Vagina (tissue), 2 donors: ENCODE measurements at regions not wholly inside any gene's neighbourhood (a gene's known extent, or its start where the extent isn't known, plus 50 kb on each side); places are given as distances from the start of the nearest gene placed in this dataset.

Experiments
- CTCF ChIP-seq, 3 experiments: fragments of 450-650 bp in 2 of 3; fragments of 200-600 bp in 1 of 3; sonication (generic) in 1 of 3; IDR thresholded peaks; one replicate each; pipeline ENCODE4 v1.5.1; 2017 to 2019; ENCODE audit warnings: antibody characterized with exemption in 3 of 3, mild to moderate bottlenecking in 2 of 3, moderate library complexity in 2 of 3
- POLR2A ChIP-seq, 2 donors: fragments of 450-650 bp; IDR thresholded peaks; one replicate each; pipeline ENCODE4 v1.6.1; 2017; ENCODE audit warnings: antibody characterized with exemption in 2 of 2, mild to moderate bottlenecking in 2 of 2, moderate library complexity in 2 of 2

GRCh38 chr3:502486-502885, 305.9 kb downstream of the CHL1 start:
- no peak for TF ChIP-seq CTCF (IDR thresholded peaks at IDR 0.05)
- no peak for TF ChIP-seq POLR2A (IDR thresholded peaks at IDR 0.05)
